ENCODE measurements at regions not wholly inside any gene's neighbourhood (a gene's known extent, or its start where the extent isn't known, plus 50 kb on each side); places are given as distances from the start of the nearest gene placed in this dataset.

DNA sequence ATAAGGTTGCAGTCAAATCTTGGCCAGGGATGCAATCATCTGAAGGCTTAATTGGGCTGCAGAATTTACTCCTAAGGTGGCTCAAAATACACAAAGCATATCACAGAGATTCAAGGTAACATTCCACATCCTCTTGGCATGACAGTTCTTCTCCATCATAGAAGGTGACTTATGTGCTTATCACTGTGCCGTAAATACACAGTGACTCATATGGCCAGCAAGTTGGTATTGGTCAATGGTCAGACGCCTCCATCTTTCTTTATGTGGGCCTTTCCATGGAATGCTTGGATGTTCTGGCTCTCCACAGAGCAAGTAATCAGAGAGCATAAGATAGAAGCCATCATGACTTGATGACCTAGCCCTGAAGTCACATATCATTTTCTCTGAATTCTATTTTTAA is 168.8 kb upstream of the ST8SIA2 start:
- intact Hi-C loops (cut with micrococcal nuclease), result no loop called here

DNA sequence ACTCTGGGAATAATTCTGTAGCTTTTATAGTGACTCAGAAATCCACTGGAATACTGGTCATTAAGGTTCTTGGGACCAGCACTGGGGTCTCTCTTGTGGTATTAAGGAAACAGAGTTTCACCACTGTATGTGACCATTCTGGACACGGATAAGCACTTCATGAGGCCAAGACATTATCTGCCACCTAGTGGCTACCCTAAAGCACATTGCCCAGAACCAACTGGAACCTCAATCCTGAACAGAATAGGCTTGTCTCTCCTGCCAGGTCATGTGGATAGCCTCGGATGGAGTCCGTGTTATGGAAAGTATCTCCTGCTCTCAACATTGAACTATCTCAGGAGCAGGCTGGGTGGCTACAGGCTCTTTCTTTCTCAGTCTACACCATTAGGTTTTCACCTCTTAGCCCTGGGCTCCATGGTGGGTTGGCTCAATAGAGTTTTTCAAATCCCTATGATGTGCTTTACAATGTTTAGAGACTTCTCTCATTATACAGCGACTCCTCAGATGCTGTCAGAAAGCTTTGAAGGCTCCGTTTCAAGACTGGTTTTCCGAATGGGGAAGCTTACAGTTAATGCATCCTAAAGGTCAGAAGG is 167.6 kb upstream of the ST8SIA2 start:
- intact Hi-C loops (cut with micrococcal nuclease), result loop anchor here (2.0 kb wide), 1 partner anchor 129 kb away; no protein-coding TSS in a partner anchor

DNA sequence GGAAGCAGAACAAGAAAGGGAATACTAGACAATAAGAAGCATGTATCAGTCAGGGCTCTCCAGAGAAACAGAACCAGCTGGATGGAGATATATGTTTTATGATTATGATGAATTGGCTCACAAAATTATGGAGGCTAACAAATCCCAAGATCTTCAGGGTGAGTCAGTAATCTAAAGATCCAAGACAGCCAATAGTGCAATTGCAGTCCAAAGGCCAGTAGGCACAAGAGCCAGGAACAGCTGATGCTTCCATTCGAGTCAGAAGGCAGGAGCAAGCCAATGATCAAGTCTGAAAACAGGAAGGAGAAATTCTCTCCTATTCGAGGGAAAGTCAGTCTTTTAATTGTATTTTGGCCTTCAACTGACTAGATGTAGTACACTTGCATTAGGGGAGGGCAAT is 164.9 kb upstream of the ST8SIA2 start:
- intact Hi-C loops (cut with micrococcal nuclease), result no loop called here

DNA sequence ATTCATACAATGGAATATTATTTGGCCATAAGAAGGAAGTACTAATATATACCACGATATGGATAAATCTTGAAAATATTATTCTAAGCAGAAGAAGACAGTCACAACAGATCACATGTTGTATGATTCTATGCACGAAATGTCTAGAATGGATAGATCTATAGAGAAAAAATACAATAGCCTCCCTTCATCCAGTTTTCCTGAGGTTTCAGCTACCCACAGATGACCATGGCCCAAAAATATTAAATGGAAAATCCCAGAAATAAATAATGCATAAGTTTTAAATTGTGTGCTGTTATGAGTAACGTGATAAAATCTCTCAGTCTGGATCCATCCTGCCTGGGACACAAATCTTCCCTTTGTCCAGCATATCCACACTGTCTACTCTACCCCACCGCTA is 162.2 kb upstream of the ST8SIA2 start:
- intact Hi-C loops (cut with micrococcal nuclease), result no loop called here

DNA sequence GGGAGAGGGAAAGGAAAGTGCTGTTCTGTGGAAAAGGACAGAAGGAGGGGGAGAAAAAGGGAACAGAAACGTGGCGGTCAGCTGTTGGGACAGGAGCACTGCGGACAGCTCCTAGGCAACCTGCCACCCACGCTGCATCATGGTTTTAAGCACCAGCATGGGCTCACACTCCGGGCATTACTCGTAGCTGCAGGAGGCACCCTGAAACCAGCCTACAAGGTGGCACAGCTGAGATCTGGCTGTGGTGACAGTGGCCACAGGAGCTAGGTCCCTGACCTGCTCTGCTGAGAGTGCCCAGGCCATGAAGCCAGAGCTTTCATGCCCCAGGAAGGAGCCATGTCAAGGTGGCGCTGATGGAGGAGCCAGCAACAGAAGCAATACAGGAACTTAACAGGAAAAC is 161.4 kb upstream of the ST8SIA2 start:
- intact Hi-C loops (cut with micrococcal nuclease), result no loop called here

DNA sequence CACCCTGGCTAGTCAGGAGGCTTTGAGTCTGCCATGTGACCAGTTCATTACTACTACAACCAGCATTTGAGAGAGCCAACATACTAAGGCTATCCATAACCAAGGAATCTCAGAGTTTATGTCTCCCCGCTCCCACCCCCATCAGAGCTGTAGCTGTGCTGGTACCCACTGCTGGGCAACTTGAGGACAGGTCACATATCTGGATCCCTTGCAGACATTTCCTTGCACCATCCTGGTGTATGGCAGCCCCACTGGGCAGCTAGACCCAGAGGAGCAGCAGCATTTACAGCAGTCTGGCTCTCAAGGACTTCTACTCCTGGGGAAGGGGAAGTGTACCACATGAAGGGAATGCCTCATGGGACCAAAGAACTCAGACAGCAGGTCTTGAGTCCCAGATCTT is 160.8 kb upstream of the ST8SIA2 start:
- intact Hi-C loops (cut with micrococcal nuclease), result no loop called here

DNA sequence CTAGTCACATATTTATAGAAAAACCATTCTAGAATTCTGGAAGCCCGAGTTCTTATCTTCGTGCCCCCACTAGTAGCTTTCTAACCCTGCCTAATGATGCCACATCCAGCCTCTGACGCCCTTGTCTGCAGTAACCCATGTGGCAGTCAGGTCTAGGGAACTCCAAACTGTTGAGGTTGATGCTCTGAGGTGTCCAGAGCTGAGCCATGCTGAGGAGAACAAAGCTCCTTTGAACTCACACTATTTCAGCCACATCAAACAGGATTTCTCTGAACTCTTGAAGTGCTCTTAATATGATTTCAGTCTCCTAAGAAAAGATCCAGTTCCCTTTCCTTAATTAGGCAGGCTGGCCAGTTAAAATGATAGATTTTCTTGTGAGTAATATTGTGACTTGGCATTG is 150.5 kb upstream of the ST8SIA2 start:
- intact Hi-C loops (cut with micrococcal nuclease), result no loop called here

DNA sequence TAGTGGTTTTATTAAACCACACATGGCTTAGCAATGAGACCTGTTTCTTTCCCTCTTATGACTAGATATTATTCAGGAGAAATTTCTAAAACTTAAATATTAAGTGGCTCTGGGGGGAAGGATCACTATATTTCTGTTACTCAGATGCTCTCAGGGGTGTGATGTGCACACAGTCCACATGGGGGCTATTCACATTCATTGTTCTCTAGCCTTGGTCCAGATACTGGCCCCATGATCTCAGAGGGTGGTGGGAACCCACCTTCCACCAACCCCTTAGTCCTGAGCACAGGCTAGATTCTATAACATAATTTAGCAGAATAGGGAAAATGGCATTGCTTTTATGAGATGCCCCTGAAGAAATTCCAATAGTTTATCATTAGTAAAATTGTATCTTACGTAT is 149.0 kb upstream of the ST8SIA2 start:
- intact Hi-C loops (cut with micrococcal nuclease), result no loop called here

DNA sequence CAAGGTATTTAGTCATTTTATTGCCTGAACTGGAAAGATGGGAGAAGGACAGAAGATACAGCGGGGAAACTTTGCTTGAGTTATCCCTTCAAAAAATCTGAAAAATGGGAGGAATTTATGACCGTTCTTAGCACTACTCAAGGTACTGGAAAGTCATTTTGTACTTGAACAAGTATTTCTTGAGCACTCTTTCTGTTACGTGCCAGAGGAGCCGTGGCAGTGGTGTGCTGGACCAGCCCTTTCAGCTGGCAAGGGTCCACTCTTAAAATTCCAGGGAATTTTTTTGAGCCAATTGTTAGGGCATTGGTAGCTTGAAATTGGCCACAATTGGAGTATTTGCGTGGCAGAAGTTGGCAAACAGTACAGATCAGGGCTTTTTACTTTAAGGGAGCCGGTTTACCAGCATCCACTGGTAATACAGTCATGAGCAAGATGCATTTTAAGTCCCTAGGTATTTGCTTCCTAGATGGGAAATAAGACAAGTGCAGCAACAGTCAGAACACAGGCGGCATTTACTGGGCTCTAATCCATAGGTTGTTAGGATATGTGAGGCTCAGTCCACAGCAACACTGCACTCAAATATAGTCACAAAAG is 145.9 kb upstream of the ST8SIA2 start:
- intact Hi-C loops (cut with micrococcal nuclease), result no loop called here

DNA sequence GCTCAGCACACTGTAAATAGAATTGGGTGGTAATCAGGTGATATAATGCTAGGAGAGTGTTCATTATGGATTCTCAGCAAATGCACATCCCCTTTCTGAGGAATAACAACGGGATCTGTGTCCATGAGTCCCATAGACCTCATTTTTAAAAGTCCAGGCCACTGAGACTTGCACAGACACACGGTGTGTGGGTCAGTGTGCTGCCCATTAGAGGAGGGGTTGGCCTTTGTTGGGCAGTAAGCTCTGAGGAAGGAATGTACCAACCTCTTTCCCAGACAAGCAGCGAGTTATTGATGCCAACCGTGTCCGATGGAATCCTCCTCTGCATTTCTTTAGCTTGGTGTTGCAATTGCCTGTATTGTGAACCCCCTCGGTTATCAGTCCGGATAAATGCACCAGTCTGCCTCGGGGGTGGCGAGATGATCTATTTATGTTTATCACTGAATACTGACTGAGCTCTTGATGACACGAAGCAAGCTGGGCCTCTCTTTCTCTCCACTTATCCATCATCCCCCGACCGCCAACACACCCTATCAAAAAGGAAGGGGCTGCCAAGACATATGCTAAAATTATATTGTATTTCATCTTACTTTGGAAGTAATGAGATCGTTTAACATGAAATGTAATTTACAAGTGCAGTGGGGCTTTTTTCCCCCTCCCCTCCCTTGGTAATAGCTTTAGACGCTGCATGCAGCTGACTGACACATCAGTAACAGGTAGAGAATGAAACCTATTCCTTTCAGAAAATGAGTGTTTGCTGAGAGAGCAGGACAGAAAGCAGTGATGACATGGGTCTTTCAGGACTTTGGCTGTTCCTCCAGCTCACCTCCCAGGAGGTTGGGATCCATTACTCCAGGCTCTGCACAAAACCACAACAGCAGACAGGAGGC is 126.6 kb upstream of the ST8SIA2 start:
- intact Hi-C loops (cut with micrococcal nuclease), result no loop called here

DNA sequence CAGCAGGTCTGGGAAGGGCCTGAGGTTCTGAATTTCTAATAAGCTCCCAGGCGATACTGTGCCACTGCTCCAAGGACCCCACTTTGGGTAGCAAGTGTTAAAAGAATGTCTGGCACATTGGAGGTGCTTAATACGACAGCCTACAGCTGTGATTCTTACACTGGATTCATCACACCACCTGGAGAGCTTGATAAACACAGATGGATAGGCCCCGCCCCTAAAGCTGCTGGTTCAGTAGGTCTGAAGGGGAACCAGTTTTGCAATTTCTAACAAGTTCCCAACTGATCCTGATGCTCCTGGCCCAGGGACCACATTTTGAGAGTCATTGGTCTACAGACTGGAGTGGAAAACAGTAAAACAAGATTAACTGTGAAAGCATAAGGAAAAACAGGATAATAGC is 124.8 kb upstream of the ST8SIA2 start:
- intact Hi-C loops (cut with micrococcal nuclease), result no loop called here

DNA sequence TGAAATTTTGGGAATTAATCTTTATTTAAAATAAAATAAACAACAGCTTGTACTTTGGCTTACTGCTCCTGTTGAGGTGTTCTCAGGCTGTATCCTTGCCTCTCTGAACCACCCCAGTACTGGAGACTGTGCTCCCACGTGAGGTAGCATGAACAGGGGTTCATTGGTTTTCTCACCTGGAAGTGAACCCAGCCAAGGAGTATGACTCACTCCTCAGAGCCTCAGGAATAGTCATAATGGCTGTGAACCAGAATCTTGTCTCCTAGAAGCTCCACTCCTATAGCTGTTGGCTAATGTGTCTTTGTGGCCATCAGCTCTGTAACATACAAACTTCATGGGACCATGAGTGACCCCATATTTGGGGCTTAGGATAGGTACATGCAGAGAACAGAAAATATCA is 122.5 kb upstream of the ST8SIA2 start:
- intact Hi-C loops (cut with micrococcal nuclease), result no loop called here

DNA sequence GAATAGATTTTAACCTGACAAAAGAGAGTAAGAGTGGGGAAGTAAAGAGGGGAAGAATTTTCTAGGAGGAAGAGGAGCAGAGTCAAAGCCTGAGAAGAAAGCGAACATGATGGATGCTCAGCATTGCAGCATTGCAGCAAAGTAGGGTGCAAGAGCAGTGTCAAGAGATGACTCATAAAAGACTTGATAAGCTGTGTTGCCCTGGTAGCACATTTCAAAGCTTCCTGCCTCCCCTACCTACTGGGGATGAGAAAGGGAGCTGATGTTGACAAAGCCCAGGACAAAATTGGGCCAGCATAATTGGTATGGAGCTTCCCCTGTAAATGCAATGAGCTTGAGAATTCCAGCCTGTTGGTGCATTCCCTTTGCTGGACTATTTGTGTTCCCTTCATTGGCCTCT is 121.6 kb upstream of the ST8SIA2 start:
- intact Hi-C loops (cut with micrococcal nuclease), result no loop called here

DNA sequence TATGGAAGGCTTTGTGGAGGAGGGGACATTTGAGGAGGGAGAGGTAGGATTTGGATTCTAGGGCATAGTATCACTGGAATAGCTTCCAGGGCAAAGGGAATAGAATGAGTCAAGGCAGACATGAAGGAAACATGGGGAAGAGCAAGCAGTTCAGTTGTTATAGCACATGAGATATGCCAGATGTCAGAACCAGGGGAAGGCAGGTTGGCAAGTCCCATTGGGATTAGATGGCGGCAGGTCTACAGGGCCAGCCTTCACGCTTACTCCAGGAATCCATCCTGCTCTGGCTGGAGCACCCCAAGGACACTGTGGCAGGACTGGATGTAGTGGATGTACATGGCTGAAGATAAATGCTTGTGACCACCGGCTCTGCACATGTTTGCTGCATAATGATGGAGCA is 120.4 kb upstream of the ST8SIA2 start:
- intact Hi-C loops (cut with micrococcal nuclease), result no loop called here

DNA sequence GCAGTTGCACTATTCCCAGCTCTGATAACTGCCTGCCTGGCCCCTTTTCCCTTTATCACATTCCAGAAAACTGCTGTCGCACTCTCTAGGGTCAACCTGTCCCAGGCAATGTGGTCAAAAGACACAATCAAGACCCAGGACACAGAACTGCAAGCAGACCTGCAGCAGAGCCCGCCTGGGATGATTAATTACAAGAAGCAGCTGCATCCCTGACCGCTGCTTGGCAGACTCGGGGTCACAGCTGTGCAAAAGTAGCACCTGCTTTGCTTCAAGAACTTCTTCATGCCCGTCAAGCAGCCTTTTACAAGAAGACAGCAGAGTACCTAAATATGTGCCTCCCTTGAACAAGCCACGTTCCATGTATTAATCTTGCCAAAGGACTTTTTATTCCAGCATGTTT is 120.0 kb upstream of the ST8SIA2 start:
- intact Hi-C loops (cut with micrococcal nuclease), result no loop called here

DNA sequence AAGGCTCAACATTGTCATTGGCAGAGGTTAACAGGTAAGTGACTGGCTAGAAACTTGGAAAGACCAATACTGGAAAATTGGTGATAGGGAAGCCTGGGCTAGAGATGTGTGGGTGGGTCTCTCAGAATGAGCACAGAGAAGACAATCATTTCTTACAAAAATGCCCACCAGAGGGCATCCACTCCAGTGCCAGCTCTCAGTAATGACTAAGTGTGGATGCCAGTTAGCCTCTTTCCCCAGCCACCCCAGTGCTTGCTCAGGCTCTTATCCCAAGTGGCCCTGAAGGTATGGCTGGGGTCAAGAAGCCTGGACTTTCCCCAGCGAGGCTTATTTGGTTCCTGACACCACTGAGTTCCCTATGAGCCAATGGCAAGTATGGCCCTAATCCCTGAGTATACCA is 115.9 kb upstream of the ST8SIA2 start:
- intact Hi-C loops (cut with micrococcal nuclease), result no loop called here

DNA sequence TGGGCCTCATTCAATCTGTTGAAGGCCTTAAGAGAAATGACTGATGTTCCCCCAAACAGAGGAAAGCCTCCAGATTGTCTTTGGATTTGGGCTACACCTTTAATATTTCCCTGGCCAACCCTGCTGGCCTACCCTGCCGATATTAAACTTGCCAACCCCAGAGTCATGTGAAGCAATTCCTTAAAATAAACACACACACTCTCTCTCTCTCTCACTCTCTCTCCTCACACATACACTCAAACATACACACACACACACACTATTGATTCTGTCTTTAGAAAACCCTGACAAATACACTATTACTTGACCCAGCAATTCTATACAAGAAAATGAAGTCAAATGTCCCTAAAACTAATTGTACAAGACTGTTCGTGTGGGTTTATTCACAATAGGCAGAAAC is 109.9 kb upstream of the ST8SIA2 start:
- intact Hi-C loops (cut with micrococcal nuclease), result no loop called here

DNA sequence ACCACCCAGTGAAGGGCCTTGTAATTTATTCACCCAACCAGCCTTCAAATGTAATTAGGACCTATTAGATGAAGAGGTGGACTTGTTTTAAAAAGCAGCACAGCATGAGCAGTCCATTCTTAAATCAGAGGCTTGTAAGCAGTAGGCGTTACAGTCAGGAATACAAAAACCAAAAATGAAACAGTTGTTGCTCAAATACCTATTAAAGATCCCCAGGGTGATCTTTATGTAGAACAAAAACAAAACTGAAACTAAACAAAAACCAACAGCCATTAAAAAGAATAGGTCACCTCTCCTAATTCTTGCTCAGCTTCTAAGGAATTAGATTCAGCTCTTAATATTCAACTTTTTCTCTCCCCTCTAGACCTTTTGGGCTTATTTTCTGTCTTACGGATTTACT is 104.9 kb upstream of the ST8SIA2 start:
- intact Hi-C loops (cut with micrococcal nuclease), result no loop called here

DNA sequence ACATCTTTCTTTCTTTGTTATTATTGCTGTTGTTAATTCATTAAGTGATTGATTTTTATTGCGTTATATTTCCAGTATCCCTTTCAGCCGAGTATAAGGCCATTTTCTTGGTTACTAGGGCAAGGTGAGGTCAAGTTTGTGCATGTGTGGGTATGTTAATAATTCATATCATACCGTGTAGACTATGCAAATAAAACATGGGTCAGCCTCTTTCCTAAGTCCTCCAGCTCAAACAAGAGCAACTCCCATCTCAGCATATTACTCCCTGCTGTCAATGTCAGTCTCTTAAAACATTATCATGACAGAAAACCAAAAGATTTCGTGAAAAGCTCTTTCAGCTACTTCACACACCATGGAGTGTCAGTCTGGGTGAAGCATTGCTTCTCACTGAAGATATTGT is 103.9 kb upstream of the ST8SIA2 start:
- intact Hi-C loops (cut with micrococcal nuclease), result no loop called here

DNA sequence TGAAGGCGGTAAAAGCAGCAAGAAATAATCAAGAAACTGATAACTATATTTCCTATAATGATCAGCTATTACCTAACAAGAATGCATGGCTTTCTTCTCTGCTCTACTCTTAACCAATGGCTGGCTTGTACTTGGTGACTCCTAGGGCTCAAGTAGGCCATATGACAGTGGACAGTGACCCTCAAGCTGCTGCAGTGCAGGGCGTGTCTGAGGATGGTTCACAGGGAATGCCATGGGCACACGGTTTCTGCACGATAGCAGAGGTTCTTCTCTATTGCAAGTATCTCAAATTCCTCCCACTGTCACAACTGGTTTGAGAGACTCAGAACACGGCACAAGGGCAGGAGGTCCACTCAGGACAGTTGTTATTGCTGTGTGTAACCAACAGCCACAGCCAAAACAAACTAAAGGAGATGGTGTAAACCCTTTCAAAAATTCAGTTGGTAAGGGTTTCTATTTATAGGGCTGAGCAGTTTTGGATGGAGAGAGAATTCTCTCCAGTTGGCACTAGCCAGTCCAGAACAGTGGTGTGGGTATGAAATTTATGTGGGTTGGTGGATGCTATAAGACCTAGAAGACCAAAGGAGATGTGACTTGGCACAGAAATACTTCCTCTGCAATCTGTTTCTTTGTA is 103.2 kb upstream of the ST8SIA2 start:
- intact Hi-C loops (cut with micrococcal nuclease), result no loop called here

DNA sequence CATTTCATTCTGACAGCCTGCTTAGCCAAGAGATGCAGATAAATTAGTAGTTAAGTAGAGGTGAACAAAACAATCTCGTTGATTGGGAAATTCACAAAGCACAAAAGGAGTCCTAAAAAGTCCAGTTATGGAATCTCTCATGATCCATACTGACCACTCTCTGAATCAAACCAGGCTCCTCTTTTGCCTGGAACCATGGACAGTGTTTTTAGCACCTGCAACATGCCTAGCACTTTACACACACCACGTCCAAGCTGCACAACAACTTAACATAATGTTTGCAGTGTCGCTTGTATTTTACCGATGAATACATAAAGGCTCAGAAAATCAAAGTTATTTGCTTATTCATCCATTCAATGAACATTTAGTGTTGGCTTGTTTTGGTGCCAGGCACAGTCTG is 101.8 kb upstream of the ST8SIA2 start:
- intact Hi-C loops (cut with micrococcal nuclease), result no loop called here

DNA sequence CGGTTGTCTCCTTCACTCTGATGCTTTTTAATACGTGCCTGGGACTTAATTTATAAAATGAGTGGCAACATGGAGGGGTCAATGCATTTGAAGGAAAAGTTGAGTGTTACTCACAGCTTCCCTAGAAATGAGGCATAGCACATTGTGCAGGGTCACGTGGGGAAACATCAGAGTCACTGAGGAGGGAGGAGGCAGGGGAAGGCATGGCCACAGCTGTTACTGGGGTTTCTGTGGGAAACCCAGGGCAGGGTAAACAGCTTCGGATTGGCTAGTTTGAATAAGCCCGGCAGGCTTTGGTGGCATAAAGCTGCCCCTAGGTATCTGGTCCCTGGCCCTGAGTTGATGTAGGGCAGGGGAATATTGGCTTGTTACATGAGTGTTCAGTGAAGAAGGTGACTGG is 98.9 kb upstream of the ST8SIA2 start:
- intact Hi-C loops (cut with micrococcal nuclease), result no loop called here

All from T-helper 2 cell treated with Interferon-gamma antibody and Interleukin-4, amounts not matched to agents 100 ng/mL and 5 ng/mL, for 36 hours (primary cell).